Neural cell (in vitro differentiated cells): ENCODE measurements at regions not wholly inside any gene's neighbourhood (a gene's known extent, or its start where the extent isn't known, plus 50 kb on each side); places are given as distances from the start of the nearest gene placed in this dataset.

Source experiments
- H2AFZ ChIP-seq: fragments of 200-600, 300-800 bp; sonication (generic), shearing (Covaris generic); 2 replicates; pipeline ENCODE4 v1.6.0; 2014; ENCODE audit warnings: low read depth, mild to moderate bottlenecking, antibody characterized with exemption, low read length, moderate library complexity
- H3F3A ChIP-seq: fragments of 200-600 bp; shearing (Covaris generic); 2 replicates; pipeline ENCODE4 v1.6.1; 2016; ENCODE audit warnings: mild to moderate bottlenecking, moderate library complexity, mixed read lengths, antibody characterized with exemption, low read length; ENCODE audit not compliant: insufficient read depth, poor library complexity, severe bottlenecking
- H3K27ac ChIP-seq: fragments of 200-600, 300-800 bp; sonication (generic), shearing (Covaris generic); 2 replicates; pipeline ENCODE4 v1.5.1; 2014; ENCODE audit warnings: mild to moderate bottlenecking, low read length, moderate library complexity
- H3K27me3 ChIP-seq: fragments of 300-800, 200-600 bp; sonication (generic), shearing (Covaris generic); 2 replicates; pipeline ENCODE4 v1.6.0; 2014; ENCODE audit warnings: mild to moderate bottlenecking, low read depth, low read length, moderate library complexity; ENCODE audit not compliant: insufficient read depth
- H3K36me3 ChIP-seq: fragments of 300-800, 200-600 bp; sonication (generic), shearing (Covaris generic); 2 replicates; pipeline ENCODE4 v1.5.1; 2014; ENCODE audit warnings: mild to moderate bottlenecking, antibody characterized with exemption, low read length, moderate library complexity; ENCODE audit not compliant: insufficient read depth
- H3K4me2 ChIP-seq: fragments of 300-800, 200-600 bp; sonication (generic), shearing (Covaris generic); 2 replicates; pipeline ENCODE4 v1.6.0; 2014; ENCODE audit warnings: mild to moderate bottlenecking, low read length
- H3K4me3 ChIP-seq: fragments of 300-800, 200-600 bp; sonication (generic), shearing (Covaris generic); 2 replicates; pipeline ENCODE4 v1.5.1; 2014; ENCODE audit warnings: mild to moderate bottlenecking, low read length, moderate library complexity
- H3K79me2 ChIP-seq: fragments of 200-600 bp; shearing (Covaris generic); replicated peaks from 2 replicates; pipeline ENCODE4 v1.6.0; 2014; ENCODE audit warnings: mild to moderate bottlenecking, low read length, moderate library complexity; ENCODE audit not compliant: insufficient read depth
- H3K9ac ChIP-seq: fragments of 300-800, 200-600 bp; sonication (generic), shearing (Covaris generic); 2 replicates; pipeline ENCODE4 v1.6.1; 2016; ENCODE audit warnings: mild to moderate bottlenecking, low read length, mixed read lengths
- H3K9me2 ChIP-seq: fragments of 200-600 bp; shearing (Covaris generic); 2 replicates; pipeline ENCODE4 v1.6.1; 2016; ENCODE audit warnings: mild to moderate bottlenecking, low read length, mixed read lengths; ENCODE audit not compliant: insufficient read depth
- H3K9me3 ChIP-seq: fragments of 200-600, 300-800 bp; sonication (generic), shearing (Covaris generic); 2 replicates; pipeline ENCODE4 v1.6.1; 2016; ENCODE audit warnings: mild to moderate bottlenecking, mixed run types, low read length, moderate library complexity, mixed read lengths
- H4K20me1 ChIP-seq: fragments of 200-600 bp; shearing (Covaris generic); 2 replicates; pipeline ENCODE4 v1.6.1; 2016; ENCODE audit warnings: mild to moderate bottlenecking, mixed run types; ENCODE audit not compliant: insufficient read depth
- CTCF ChIP-seq: fragments of 450-650 bp; IDR thresholded peaks from 2 replicates; pipeline ENCODE4 v1.5.1; 2014; ENCODE audit warnings: antibody characterized with exemption, mild to moderate bottlenecking, moderate library complexity; ENCODE audit not compliant: poor library complexity, severe bottlenecking
- EP300 ChIP-seq: fragments of 450-650 bp; conservative IDR thresholded peaks from 2 replicates; pipeline ENCODE4 v1.6.1; 2014; ENCODE audit warnings: antibody characterized with exemption, mild to moderate bottlenecking, moderate library complexity; ENCODE audit not compliant: poor library complexity, severe bottlenecking
- EZH2 ChIP-seq: fragments of 200-600, 300-800 bp; shearing (Covaris generic), sonication (generic); IDR thresholded peaks from 2 replicates; pipeline ENCODE4 v1.6.1; 2014; ENCODE audit warnings: antibody characterized with exemption, low read length, borderline replicate concordance, mild to moderate bottlenecking; ENCODE audit not compliant: insufficient read depth, poor library complexity, severe bottlenecking
- MXI1 ChIP-seq: fragments of 450-650 bp; conservative IDR thresholded peaks from 2 replicates; pipeline ENCODE4 v1.6.1; 2014; ENCODE audit warnings: antibody characterized with exemption, mild to moderate bottlenecking; ENCODE audit not compliant: poor library complexity, severe bottlenecking
- POLR2AphosphoS5 ChIP-seq: IDR thresholded peaks from 2 replicates; pipeline ENCODE4 v1.6.1; 2012
- RAD21 ChIP-seq: fragments of 450-650 bp; conservative IDR thresholded peaks from 2 replicates; pipeline ENCODE4 v1.6.1; 2014; ENCODE audit warnings: antibody characterized with exemption, mild to moderate bottlenecking, moderate library complexity
- REST ChIP-seq: IDR thresholded peaks from 2 replicates; pipeline ENCODE4 v1.6.1; 2012; ENCODE audit warnings: borderline replicate concordance
- SMC3 ChIP-seq: fragments of 450-650 bp; conservative IDR thresholded peaks from 2 replicates; pipeline ENCODE4 v1.6.1; 2014; ENCODE audit warnings: antibody characterized with exemption, mild to moderate bottlenecking, moderate library complexity; ENCODE audit not compliant: poor library complexity
- TAF1 ChIP-seq: IDR thresholded peaks from 2 replicates; pipeline ENCODE4 v1.6.1; 2012; ENCODE audit warnings: low read depth

GRCh38 chr5:124550731-124551130, 195.7 kb downstream of the ZNF608 start:
- no peak overlapping the region for H3K9ac ChIP-seq
- no peaks in the 10 kb centered on the region for H3K9me3 ChIP-seq
- H3K4me3 ChIP-seq = no peak overlapping the region
- H4K20me1 ChIP-seq = no peaks in the 10 kb centered on the region
- H2AFZ ChIP-seq = no peak overlapping the region
- no peak overlapping the region for H3K4me2 ChIP-seq
- H3F3A ChIP-seq = no peaks in the 10 kb centered on the region
- no peaks in the 10 kb centered on the region for H3K27me3 ChIP-seq
- H3K9me2 ChIP-seq = no peaks in the 10 kb centered on the region
- H3K27ac ChIP-seq = no peak overlapping the region
- no peaks in the 10 kb centered on the region for H3K36me3 ChIP-seq
- TF ChIP-seq POLR2AphosphoS5 (no peak), CTCF (no peak), SMC3 (no peak), EZH2 (no peak)
- no peaks in the 10 kb centered on the region for H3K79me2 ChIP-seq

- Histone ChIP-seq H3K27ac (no peak overlapping the region), H3K27me3 (no peaks in the 10 kb centered on the region), H3K4me2 (no peak overlapping the region), H3K79me2 (no peaks in the 10 kb centered on the region), H3K9me3 (no peaks in the 10 kb centered on the region), H3F3A (no peaks in the 10 kb centered on the region), H2AFZ (no peak overlapping the region), H4K20me1 (no peaks in the 10 kb centered on the region), H3K36me3 (no peaks in the 10 kb centered on the region), H3K9ac (no peak overlapping the region), H3K4me3 (no peak overlapping the region), H3K9me2 (no peaks in the 10 kb centered on the region)
- TF ChIP-seq EP300 (no peak), EZH2 (no peak), RAD21 (no peak), POLR2AphosphoS5 (no peak), MXI1 (no peak), CTCF (no peak), TAF1 (no peak), SMC3 (no peak), REST (no peak)
Observed at GRCh38 chr5:124549891-124550436, 196.5 kb downstream of the ZNF608 start.
